Stimulated activated CD8-positive, alpha-beta memory T cell treated with anti-CD3 and anti-CD28 coated beads, Interleukin-15, amount 100 ng/mL, for 48 hours (primary cell): ENCODE measurements at regions not wholly inside any gene's neighbourhood (a gene's known extent, or its start where the extent isn't known, plus 50 kb on each side); places are given as distances from the start of the nearest gene placed in this dataset.

Experiments used
- DNase-seq, 2 donors: peaks; one replicate each; pipeline ENCODE4 v3.0.0-alpha.2; 2020; ENCODE audit warnings: low read depth in 2 of 2

GRCh38 chr18:67232991-67233390, 283.5 kb downstream of the DSEL start:
- no peak for DNase-seq

GRCh38 chr18:67232406-67232805, 284.1 kb downstream of the DSEL start:
- DNase-seq: no peak

- DNase-seq: no peak
Observed at GRCh38 chr18:67222887-67223286, 293.6 kb downstream of the DSEL start.

- DNase-seq: no peak
Observed at GRCh38 chr18:67219821-67220220, 296.7 kb downstream of the DSEL start.

- no peak for DNase-seq
Observed at GRCh38 chr18:67218556-67218955, 298.0 kb downstream of the DSEL start.

- no peak for DNase-seq
Observed at GRCh38 chr18:67217551-67218166, 298.9 kb downstream of the DSEL start.

GRCh38 chr18:67216846-67217245, 299.7 kb downstream of the DSEL start:
- DNase-seq: no peak

GRCh38 chr18:67215686-67216085, 300.8 kb downstream of the DSEL start:
- no peak for DNase-seq

GRCh38 chr18:67211646-67212045, 304.9 kb downstream of the DSEL start:
- DNase-seq: no peak

- DNase-seq: no peak
Observed at GRCh38 chr18:67200665-67201064, 315.9 kb downstream of the DSEL start.

GRCh38 chr18:67199993-67200617, 316.4 kb downstream of the DSEL start:
- no peak for DNase-seq

- DNase-seq: no peak
Observed at GRCh38 chr18:67194886-67195285, 321.6 kb downstream of the DSEL start.

- DNase-seq: no peak
Observed at GRCh38 chr18:67192535-67192934, 324.0 kb downstream of the DSEL start.

GRCh38 chr18:67183398-67183797, 333.1 kb downstream of the DSEL start:
- DNase-seq: no peak

GRCh38 chr18:67179726-67180125, 336.8 kb downstream of the DSEL start:
- no peak for DNase-seq

- no peak for DNase-seq
Observed at GRCh38 chr18:67159662-67160061, 356.9 kb downstream of the DSEL start.

GRCh38 chr18:67154979-67155378, 361.5 kb downstream of the DSEL start:
- DNase-seq: no peak

GRCh38 chr18:67151366-67151765, 365.2 kb downstream of the DSEL start:
- no peak for DNase-seq

GRCh38 chr18:67145586-67146292, 370.8 kb downstream of the DSEL start:
- no peak for DNase-seq

- DNase-seq: no peak
Observed at GRCh38 chr18:67144329-67144728, 372.2 kb downstream of the DSEL start.

- DNase-seq: no peak
Observed at GRCh38 chr18:67143028-67143427, 373.5 kb downstream of the DSEL start.

GRCh38 chr18:67142604-67143003, 373.9 kb downstream of the DSEL start:
- no peak for DNase-seq

- DNase-seq: no peak
Observed at GRCh38 chr18:67140495-67140894, 376.0 kb downstream of the DSEL start.
